Chondrocyte (in vitro differentiated cells): ENCODE measurements at regions not wholly inside any gene's neighbourhood (a gene's known extent, or its start where the extent isn't known, plus 50 kb on each side); places are given as distances from the start of the nearest gene placed in this dataset.

Experiments
- DNase-seq: peaks from one replicate; pipeline ENCODE4 v3.0.0; 2021; ENCODE audit warnings: mixed read lengths, low spot score
- H3K27ac Mint-ChIP-seq: one replicate; pipeline ENCODE4 v1.8.0; 2021; ENCODE audit warnings: mild to moderate bottlenecking, moderate library complexity, mixed read lengths; ENCODE audit not compliant: unreplicated experiment
- H3K27me3 Mint-ChIP-seq: 2 replicates; pipeline ENCODE4 v1.8.0; 2021; ENCODE audit warnings: low read depth, mixed read lengths
- H3K36me3 Mint-ChIP-seq: 2 replicates; pipeline ENCODE4 v1.8.0; 2021; ENCODE audit warnings: low read depth, mixed read lengths
- H3K4me1 Mint-ChIP-seq: 2 replicates; pipeline ENCODE4 v1.8.0; 2021; ENCODE audit warnings: low read depth, mild to moderate bottlenecking, mixed read lengths
- H3K4me3 Mint-ChIP-seq: one replicate; pipeline ENCODE4 v1.8.0; 2021; ENCODE audit warnings: mild to moderate bottlenecking, moderate library complexity, mixed read lengths; ENCODE audit not compliant: unreplicated experiment
- H3K9me3 Mint-ChIP-seq: 2 replicates; pipeline ENCODE4 v1.8.0; 2021; ENCODE audit warnings: low read depth, mixed read lengths
- CTCF ChIP-seq: fragments of 200-600 bp; sonication (generic); IDR thresholded peaks from 2 replicates; pipeline ENCODE4 v1.5.0; 2021; ENCODE audit warnings: antibody characterized with exemption, mild to moderate bottlenecking, moderate library complexity

- no peak for TF ChIP-seq CTCF
- no peaks in the 10 kb centered on the region for H3K9me3 Mint-ChIP-seq
- H3K36me3 Mint-ChIP-seq: no peaks in the 10 kb centered on the region
- peaks cover 7% of the 10 kb centered on the region for H3K27me3 Mint-ChIP-seq
- no peak for DNase-seq
- no peaks in the 10 kb centered on the region for H3K4me1 Mint-ChIP-seq
- H3K4me3 Mint-ChIP-seq: no peak overlapping the region
- H3K27ac Mint-ChIP-seq: no peak overlapping the region
These were observed 555.0 kb downstream of the PRR16 start for GRCh38 chr5:121019106-121019505.

GRCh38 chr5:121019734-121020133 lies 555.6 kb downstream of the PRR16 start:
- Mint-ChIP-seq H3K4me3 (no peak overlapping the region), H3K9me3 (no peaks in the 10 kb centered on the region), H3K4me1 (no peaks in the 10 kb centered on the region), H3K27ac (no peak overlapping the region), H3K27me3 (peaks cover 7% of the 10 kb centered on the region), H3K36me3 (no peaks in the 10 kb centered on the region)
- no peak for TF ChIP-seq CTCF
- no peak for DNase-seq

- Mint-ChIP-seq H3K4me1 (no peaks in the 10 kb centered on the region), H3K9me3 (no peaks in the 10 kb centered on the region), H3K36me3 (no peaks in the 10 kb centered on the region), H3K4me3 (no peak overlapping the region), H3K27ac (no peak overlapping the region), H3K27me3 (peaks cover 6% of the 10 kb centered on the region)
- DNase-seq: no peak
- TF ChIP-seq CTCF: no peak
These were observed 557.6 kb downstream of the PRR16 start for GRCh38 chr5:121021681-121022080.

- no peaks in the 10 kb centered on the region for H3K36me3 Mint-ChIP-seq
- no peak for TF ChIP-seq CTCF
- H3K4me3 Mint-ChIP-seq: no peak overlapping the region
- H3K4me1 Mint-ChIP-seq: peaks cover under 1% of the 10 kb centered on the region
- peaks cover 6% of the 10 kb centered on the region for H3K27me3 Mint-ChIP-seq
- H3K9me3 Mint-ChIP-seq: no peaks in the 10 kb centered on the region
- no peak overlapping the region for H3K27ac Mint-ChIP-seq
- DNase-seq: no peak
These were observed 560.6 kb downstream of the PRR16 start for GRCh38 chr5:121024416-121025311.

GRCh38 chr5:121025671-121026070 lies 561.6 kb downstream of the PRR16 start:
- DNase-seq: no peak
- H3K4me1 Mint-ChIP-seq: peaks cover 8% of the 10 kb centered on the region
- no peak overlapping the region for H3K27ac Mint-ChIP-seq
- no peak overlapping the region for H3K4me3 Mint-ChIP-seq
- H3K9me3 Mint-ChIP-seq: no peaks in the 10 kb centered on the region
- peaks cover 4% of the 10 kb centered on the region for H3K27me3 Mint-ChIP-seq
- H3K36me3 Mint-ChIP-seq: no peaks in the 10 kb centered on the region
- TF ChIP-seq CTCF: no peak
